Mammary epithelial cell (primary cell): ENCODE measurements at regions not wholly inside any gene's neighbourhood (a gene's known extent, or its start where the extent isn't known, plus 50 kb on each side); places are given as distances from the start of the nearest gene placed in this dataset.

Experiments
- EZH2 ChIP-seq: IDR thresholded peaks from 2 replicates; pipeline ENCODE4 v1.6.1; 2012; ENCODE audit warnings: low read length, inconsistent platforms, borderline replicate concordance
- TF ChIP-seq, protein P1 (sequence below), 2 donors: IDR thresholded peaks in 1 of 2; conservative IDR thresholded peaks in 1 of 2; 2 replicates each; pipeline ENCODE4 v1.5.1; 2011 to 2012; ENCODE audit warnings: inconsistent platforms in 2 of 2, low read length in 2 of 2, mild to moderate bottlenecking in 2 of 2, control low read depth in 1 of 2, low read depth in 1 of 2; ENCODE audit not compliant: insufficient read depth in 1 of 2; ENCODE audit errors: extremely low read depth in 1 of 2

DNA sequence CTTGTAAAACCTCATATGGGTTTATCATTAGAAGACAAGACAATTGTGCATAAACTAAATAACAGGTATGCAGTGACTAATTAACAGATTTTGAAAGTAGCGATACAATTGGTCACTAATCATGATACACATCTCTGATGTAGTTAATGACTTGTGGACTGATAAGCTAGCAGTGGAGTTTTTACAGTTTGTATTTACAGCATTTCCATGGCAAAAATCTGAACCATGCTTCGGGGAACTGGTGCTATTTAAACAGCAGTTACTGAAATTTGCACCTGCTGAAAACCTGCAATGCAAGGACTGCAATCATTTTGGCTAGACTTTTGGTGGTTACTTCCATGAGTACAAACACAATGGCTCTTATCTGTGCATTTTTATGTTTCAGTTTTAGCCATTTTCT lies 471.2 kb downstream of the RERGL start:
- TF ChIP-seq EZH2, result no peak
- TF ChIP-seq, protein P1, sequence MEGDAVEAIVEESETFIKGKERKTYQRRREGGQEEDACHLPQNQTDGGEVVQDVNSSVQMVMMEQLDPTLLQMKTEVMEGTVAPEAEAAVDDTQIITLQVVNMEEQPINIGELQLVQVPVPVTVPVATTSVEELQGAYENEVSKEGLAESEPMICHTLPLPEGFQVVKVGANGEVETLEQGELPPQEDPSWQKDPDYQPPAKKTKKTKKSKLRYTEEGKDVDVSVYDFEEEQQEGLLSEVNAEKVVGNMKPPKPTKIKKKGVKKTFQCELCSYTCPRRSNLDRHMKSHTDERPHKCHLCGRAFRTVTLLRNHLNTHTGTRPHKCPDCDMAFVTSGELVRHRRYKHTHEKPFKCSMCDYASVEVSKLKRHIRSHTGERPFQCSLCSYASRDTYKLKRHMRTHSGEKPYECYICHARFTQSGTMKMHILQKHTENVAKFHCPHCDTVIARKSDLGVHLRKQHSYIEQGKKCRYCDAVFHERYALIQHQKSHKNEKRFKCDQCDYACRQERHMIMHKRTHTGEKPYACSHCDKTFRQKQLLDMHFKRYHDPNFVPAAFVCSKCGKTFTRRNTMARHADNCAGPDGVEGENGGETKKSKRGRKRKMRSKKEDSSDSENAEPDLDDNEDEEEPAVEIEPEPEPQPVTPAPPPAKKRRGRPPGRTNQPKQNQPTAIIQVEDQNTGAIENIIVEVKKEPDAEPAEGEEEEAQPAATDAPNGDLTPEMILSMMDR (conservative IDR thresholded peaks at IDR 0.05 in 1 of 2, IDR thresholded peaks at IDR 0.05 in 1 of 2; ENCODE audit: extremely low read depth in 1 of 2, insufficient read depth in 1 of 2, low read depth in 1 of 2, low read length in 2 of 2), result no peak
